ENCODE measurements at regions not wholly inside any gene's neighbourhood (a gene's known extent, or its start where the extent isn't known, plus 50 kb on each side); places are given as distances from the start of the nearest gene placed in this dataset.

DNA sequence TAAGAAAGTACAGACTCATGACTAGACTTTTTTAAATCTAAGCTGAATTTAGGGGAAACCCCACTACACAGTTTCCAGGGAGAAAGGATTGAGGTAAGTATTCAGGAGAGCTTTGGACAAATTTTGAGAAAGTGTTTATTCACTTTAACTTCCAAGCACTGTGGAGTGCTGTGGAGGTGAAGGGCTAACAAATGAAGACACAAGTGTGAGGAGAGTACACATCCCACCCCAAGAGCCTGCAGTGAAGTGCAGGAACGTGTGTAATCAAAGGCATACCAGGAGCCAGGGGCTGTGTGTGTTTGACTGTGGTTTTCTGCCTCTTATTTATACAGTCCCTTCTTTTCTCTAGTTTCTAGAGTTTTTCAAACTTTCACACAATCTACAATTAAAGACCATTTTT, 118.3 kb downstream of the CMPK2 start:
- TF ChIP-seq, protein P1, sequence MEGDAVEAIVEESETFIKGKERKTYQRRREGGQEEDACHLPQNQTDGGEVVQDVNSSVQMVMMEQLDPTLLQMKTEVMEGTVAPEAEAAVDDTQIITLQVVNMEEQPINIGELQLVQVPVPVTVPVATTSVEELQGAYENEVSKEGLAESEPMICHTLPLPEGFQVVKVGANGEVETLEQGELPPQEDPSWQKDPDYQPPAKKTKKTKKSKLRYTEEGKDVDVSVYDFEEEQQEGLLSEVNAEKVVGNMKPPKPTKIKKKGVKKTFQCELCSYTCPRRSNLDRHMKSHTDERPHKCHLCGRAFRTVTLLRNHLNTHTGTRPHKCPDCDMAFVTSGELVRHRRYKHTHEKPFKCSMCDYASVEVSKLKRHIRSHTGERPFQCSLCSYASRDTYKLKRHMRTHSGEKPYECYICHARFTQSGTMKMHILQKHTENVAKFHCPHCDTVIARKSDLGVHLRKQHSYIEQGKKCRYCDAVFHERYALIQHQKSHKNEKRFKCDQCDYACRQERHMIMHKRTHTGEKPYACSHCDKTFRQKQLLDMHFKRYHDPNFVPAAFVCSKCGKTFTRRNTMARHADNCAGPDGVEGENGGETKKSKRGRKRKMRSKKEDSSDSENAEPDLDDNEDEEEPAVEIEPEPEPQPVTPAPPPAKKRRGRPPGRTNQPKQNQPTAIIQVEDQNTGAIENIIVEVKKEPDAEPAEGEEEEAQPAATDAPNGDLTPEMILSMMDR (IDR thresholded peaks at IDR 0.05) = no peak
- peak; percentile 86 for ATAC-seq
- H3K36me3 ChIP-seq = no peaks in the 10 kb centered on the region
- DNase-seq = no peak
- H3K4me1 ChIP-seq = peaks cover 9% of the 10 kb centered on the region
- H3K9me3 ChIP-seq = no peaks in the 10 kb centered on the region
- no peak overlapping the region for H3K4me3 ChIP-seq
- intact Hi-C loops (cut with DNase I) = no loop called here
- no peaks in the 10 kb centered on the region for H3K27me3 ChIP-seq
- H3K27ac ChIP-seq = no peak overlapping the region

DNA sequence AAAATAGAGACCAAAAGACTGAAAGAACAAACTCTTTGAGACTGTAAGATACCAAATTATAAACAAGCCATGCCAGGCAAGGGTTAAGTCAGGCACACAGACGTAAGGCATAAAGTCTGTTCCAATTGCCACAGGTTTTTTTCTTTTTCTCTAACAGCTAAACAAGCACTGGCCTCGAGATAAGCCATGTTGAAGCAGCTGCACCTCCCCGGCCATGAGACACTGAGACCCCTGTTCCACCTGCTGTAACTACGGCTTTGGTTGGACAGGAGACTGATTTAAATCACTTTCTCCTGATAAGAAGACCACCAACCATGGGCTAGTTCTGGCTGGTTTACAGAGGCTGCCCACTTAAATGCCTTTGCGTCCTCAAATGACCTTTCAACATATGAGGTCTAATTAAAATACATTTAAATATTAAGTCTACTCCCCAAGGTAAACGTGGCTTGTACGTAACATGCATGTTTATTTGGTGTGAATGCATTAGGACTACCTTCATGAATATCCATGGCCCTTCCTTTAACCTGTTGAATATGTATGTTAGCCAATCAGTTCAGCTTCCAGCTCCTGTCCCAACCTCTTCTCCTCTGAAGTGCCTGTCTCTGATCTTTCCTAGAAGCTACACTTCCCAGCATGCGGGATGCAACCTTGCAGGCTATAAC, 117.2 kb downstream of the CMPK2 start:
- DNase-seq (no peak), ATAC-seq (peak; percentile 30)
- Histone ChIP-seq H3K27me3 (no peaks in the 10 kb centered on the region), H3K36me3 (no peaks in the 10 kb centered on the region), H3K9me3 (no peaks in the 10 kb centered on the region), H3K27ac (no peak overlapping the region), H3K4me3 (no peak overlapping the region), H3K4me1 (peaks cover 9% of the 10 kb centered on the region)
- TF ChIP-seq, protein P1 (IDR thresholded peaks at IDR 0.05) = no peak
- intact Hi-C loops (cut with DNase I) = no loop called here

DNA sequence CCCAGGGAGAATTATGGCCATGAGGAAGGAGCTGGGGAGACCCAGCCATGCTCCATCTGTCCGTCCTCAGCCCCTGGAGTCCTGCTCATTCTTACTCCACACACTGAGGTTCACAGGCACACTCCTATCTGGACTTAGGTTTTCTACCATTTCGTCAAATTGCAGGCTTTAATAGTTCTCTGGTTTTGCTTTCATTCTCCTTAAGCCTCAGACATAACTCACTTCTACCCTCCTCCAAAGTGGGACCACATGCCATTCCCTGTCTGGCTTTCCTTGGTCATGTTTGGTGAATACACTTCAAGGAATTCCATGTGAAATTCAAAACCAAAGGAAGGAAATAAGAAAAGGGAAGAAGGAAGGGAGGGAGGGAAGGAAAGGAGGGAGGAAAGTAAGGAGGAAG, 115.7 kb downstream of the CMPK2 start:
- intact Hi-C loops (cut with DNase I) = no loop called here
- peaks cover 9% of the 10 kb centered on the region for H3K4me1 ChIP-seq
- no peak for ATAC-seq
- DNase-seq = no peak
- H3K36me3 ChIP-seq = no peaks in the 10 kb centered on the region
- H3K9me3 ChIP-seq = no peaks in the 10 kb centered on the region
- H3K27me3 ChIP-seq = no peaks in the 10 kb centered on the region
- no peak overlapping the region for H3K4me3 ChIP-seq
- TF ChIP-seq, protein P1 (IDR thresholded peaks at IDR 0.05) = no peak
- no peak overlapping the region for H3K27ac ChIP-seq

DNA sequence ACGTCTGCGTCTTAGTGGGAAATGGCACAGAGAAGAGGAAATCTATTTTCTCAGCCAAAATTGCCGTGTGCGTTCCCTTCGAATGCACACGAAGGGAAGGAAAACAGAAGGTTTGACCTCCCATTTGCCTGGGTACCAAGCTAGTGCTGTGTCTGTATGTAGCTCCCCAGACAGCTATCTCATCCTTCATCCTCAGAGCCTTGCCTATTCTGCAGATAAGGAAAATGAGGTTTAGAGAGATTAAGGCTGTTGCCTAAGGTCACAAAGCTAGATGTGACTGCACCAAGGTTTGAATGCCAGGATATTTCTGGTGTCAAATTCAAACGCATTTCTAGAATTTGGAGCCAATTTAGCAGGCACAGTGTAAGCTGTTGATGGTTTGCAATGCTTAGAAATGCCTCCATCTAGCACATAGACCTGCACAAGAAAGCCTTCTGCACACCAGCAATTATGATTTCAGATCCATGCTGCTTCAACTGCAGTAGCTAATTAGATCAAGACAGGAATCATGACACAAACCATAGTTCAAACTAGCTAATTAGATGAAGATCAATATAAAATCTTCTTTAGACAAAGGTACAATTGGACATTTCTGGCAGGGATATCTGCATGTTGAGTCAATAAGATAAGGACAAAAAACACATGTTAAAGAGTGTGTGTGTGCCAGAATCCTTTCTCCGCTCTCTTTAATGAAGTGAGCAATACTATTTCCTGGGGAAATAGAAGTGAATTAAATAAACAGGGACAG, 115.1 kb downstream of the CMPK2 start:
- H3K36me3 ChIP-seq = no peaks in the 10 kb centered on the region

DNA sequence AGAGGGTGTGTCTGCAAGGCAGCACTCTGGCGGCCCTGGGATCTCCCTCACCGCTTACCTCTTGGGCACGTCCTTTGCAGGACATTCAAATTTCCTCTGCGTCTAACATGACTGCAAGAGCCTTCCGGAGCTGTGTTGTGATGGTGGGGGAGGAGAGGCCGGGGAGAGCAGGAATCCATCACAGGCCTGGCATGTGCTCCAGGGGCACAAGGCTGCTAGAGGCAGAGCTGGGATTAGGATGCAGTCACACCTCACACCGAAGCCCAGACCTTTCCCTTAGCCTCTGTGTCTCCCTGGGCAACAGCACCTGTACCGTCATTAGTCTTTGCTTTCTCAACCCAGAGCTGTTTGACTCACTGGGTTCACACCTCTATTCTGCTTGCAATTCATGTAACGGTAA, 111.3 kb downstream of the CMPK2 start:
- TF ChIP-seq, protein P1 (IDR thresholded peaks at IDR 0.05) = no peak
- peaks cover 9% of the 10 kb centered on the region for H3K4me1 ChIP-seq
- H3K4me3 ChIP-seq = no peak overlapping the region
- ATAC-seq = no peak
- H3K36me3 ChIP-seq = no peaks in the 10 kb centered on the region
- DNase-seq = no peak
- no peaks in the 10 kb centered on the region for H3K9me3 ChIP-seq
- no peaks in the 10 kb centered on the region for H3K27me3 ChIP-seq
- intact Hi-C loops (cut with DNase I) = no loop called here
- no peak overlapping the region for H3K27ac ChIP-seq

More for the DNA sequence above, 115.1 kb downstream of the CMPK2 start:
- no peak for ATAC-seq
- H3K4me1 ChIP-seq = peaks cover 9% of the 10 kb centered on the region
- TF ChIP-seq, protein P1 (IDR thresholded peaks at IDR 0.05) = no peak
- H3K27ac ChIP-seq = no peak overlapping the region
- H3K27me3 ChIP-seq = no peaks in the 10 kb centered on the region
- DNase-seq = no peak
- intact Hi-C loops (cut with DNase I) = no loop called here
- H3K9me3 ChIP-seq = no peaks in the 10 kb centered on the region
- no peak overlapping the region for H3K4me3 ChIP-seq
